CD14-positive monocyte (primary cell): ENCODE measurements at regions not wholly inside any gene's neighbourhood (a gene's known extent, or its start where the extent isn't known, plus 50 kb on each side); places are given as distances from the start of the nearest gene placed in this dataset.

Experiments
- DNase-seq, 3 donors: peaks; one replicate each; pipeline ENCODE4 v3.0.0-alpha.2; 2011 to 2022
- H2AFZ ChIP-seq: 2 replicates; pipeline ENCODE4 v1.6.0; 2012; ENCODE audit warnings: mild to moderate bottlenecking, low read depth, low read length, inconsistent platforms; ENCODE audit not compliant: insufficient read depth, poor library complexity, severe bottlenecking
- H3K27ac ChIP-seq, 2 donors: 1 replicate in 1 of 2; 2 replicates in 1 of 2; pipeline ENCODE4 v1.5.1; 2012 to 2013; ENCODE audit warnings: low read length in 2 of 2, control low read depth in 1 of 2, inconsistent platforms in 1 of 2, low read depth in 1 of 2, mild to moderate bottlenecking in 1 of 2
- H3K27me3 ChIP-seq, 2 donors: one replicate each; pipeline versions ENCODE4 v1.6.0 to v1.6.1; 2011 to 2013; ENCODE audit warnings: low read length in 2 of 2; ENCODE audit not compliant: control insufficient read depth in 2 of 2, insufficient read depth in 2 of 2
- H3K36me3 ChIP-seq, 2 donors: replicated peaks in 1 of 2; 1 replicate in 1 of 2; 2 replicates in 1 of 2; pipeline versions ENCODE4 v1.5.1 to v1.6.1; 2012 to 2013; ENCODE audit warnings: low read length in 2 of 2, control low read depth in 1 of 2, inconsistent platforms in 1 of 2, mild to moderate bottlenecking in 1 of 2; ENCODE audit not compliant: insufficient read depth in 2 of 2, control insufficient read depth in 1 of 2
- H3K4me1 ChIP-seq, 2 donors: 1 replicate in 1 of 2; 2 replicates in 1 of 2; pipeline versions ENCODE4 v1.5.1 to v1.6.1; 2012 to 2013; ENCODE audit warnings: low read length in 2 of 2, control low read depth in 1 of 2, inconsistent platforms in 1 of 2, mild to moderate bottlenecking in 1 of 2, moderate library complexity in 1 of 2; ENCODE audit not compliant: insufficient read depth in 2 of 2, control insufficient read depth in 1 of 2
- H3K4me2 ChIP-seq: replicated peaks from 2 replicates; pipeline ENCODE3; 2012; ENCODE audit warnings: low read length, moderate library complexity, mild to moderate bottlenecking; ENCODE audit not compliant: poor library complexity, severe bottlenecking; ENCODE audit errors: extremely low read depth
- H3K4me3 ChIP-seq, 3 experiments: fragments of 200-600 bp in 1 of 3; sonication (generic) in 1 of 3; replicated peaks in 1 of 3; 1 replicate in 2 of 3; 2 replicates in 1 of 3; pipeline ENCODE4 v1.5.1; 2011 to 2013; ENCODE audit warnings: low read length in 3 of 3, mild to moderate bottlenecking in 3 of 3, control low read depth in 2 of 3, low read depth in 2 of 3, inconsistent platforms in 1 of 3, moderate library complexity in 1 of 3
- H3K79me2 ChIP-seq: 2 replicates; pipeline ENCODE4 v1.6.0; 2012; ENCODE audit warnings: mild to moderate bottlenecking, control low read depth, inconsistent platforms, low read length, moderate library complexity; ENCODE audit not compliant: insufficient read depth
- H3K9ac ChIP-seq: 2 replicates; pipeline ENCODE4 v1.6.0; 2017; ENCODE audit warnings: low read length, mild to moderate bottlenecking; ENCODE audit not compliant: insufficient read depth, poor library complexity, severe bottlenecking
- H3K9me3 ChIP-seq, 2 donors: replicated peaks in 1 of 2; 1 replicate in 1 of 2; 2 replicates in 1 of 2; pipeline versions ENCODE4 v1.5.1 to v1.6.1; 2012 to 2013; ENCODE audit warnings: low read length in 2 of 2, control low read depth in 1 of 2; ENCODE audit not compliant: control insufficient read depth in 1 of 2, insufficient read depth in 1 of 2
- H4K20me1 ChIP-seq: 2 replicates; pipeline ENCODE4 v1.6.0; 2012; ENCODE audit warnings: mild to moderate bottlenecking, low read length, control low read depth, moderate library complexity; ENCODE audit not compliant: insufficient read depth
- H3K27ac Mint-ChIP-seq, 7 donors: one replicate each; pipeline ENCODE4 v1.8.0; 2020; ENCODE audit warnings: mild to moderate bottlenecking in 7 of 7, mixed read lengths in 7 of 7, moderate library complexity in 6 of 7, inconsistent platforms in 2 of 7
- H3K27me3 Mint-ChIP-seq, 3 donors: one replicate each; pipeline ENCODE4 v1.8.0; 2021 to 2022; ENCODE audit warnings: low read depth in 3 of 3, mild to moderate bottlenecking in 3 of 3, mixed read lengths in 3 of 3, moderate library complexity in 3 of 3, inconsistent platforms in 1 of 3
- H3K36me3 Mint-ChIP-seq, 2 donors: one replicate each; pipeline ENCODE4 v1.8.0; 2020; ENCODE audit warnings: mixed read lengths in 2 of 2, inconsistent platforms in 1 of 2, mild to moderate bottlenecking in 1 of 2
- H3K4me1 Mint-ChIP-seq: one replicate; pipeline ENCODE4 v1.8.0; 2020; ENCODE audit warnings: mild to moderate bottlenecking, mixed read lengths
- H3K4me3 Mint-ChIP-seq, 2 donors: one replicate each; pipeline ENCODE4 v1.8.0; 2020; ENCODE audit warnings: mild to moderate bottlenecking in 2 of 2, mixed read lengths in 2 of 2, moderate library complexity in 1 of 2
- H3K9me3 Mint-ChIP-seq, 7 donors: one replicate each; pipeline ENCODE4 v1.8.0; 2020 to 2022; ENCODE audit warnings: mixed read lengths in 7 of 7, mild to moderate bottlenecking in 6 of 7, moderate library complexity in 6 of 7, inconsistent platforms in 2 of 7
- WGBS: methylation state at CpG from one replicate; pipeline ENCODE4 v1.1.5; 2013; ENCODE audit warnings: missing lambda C conversion rate; ENCODE audit not compliant: insufficient coverage; 5-methylcytosine and 5-hydroxymethylcytosine counted together
- intact Hi-C, 2 donors: fragments of 100-400 bp; cut with micrococcal nuclease; formaldehyde crosslinking; loops; one replicate each; pipeline versions ENCODE4 v1.15.0 to v1.15.1; 2023
- TF ChIP-seq, protein P1 (sequence below): fragments of 200-600 bp; IDR thresholded peaks from one replicate; pipeline ENCODE4 v1.8.0; 2022; ENCODE audit warnings: antibody characterized with exemption, mild to moderate bottlenecking

DNA sequence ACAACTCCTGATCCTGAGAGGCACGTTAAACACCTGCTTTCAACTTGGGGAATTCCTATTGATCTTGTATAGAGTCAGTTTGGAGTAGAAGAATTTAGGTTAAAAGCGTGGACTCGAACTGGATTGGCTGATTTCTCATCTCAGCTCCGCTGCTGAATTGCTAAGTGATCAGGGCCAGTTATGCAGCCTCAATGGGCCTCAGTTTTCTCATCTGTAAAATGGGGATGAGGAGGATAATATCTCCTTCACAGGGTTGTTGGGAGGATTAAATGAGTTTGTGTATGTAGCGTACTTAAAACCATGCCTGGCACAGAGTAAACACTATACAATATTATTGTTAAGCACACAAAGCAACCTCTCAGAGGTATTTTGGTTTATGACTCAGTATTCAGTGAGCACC lies 53.2 kb upstream of the HEPHL1 start:
- WGBS = 90% methylated on average over 4 of the region's 5 CpGs
- peaks cover 0 to 12% (median 4%) of the 10 kb centered on the region in 7 donors for H3K9me3 Mint-ChIP-seq
- H3K36me3 Mint-ChIP-seq = no peaks in the 10 kb centered on the region
- H3K27me3 Mint-ChIP-seq = peaks cover 0 to 1% (median 0%) of the 10 kb centered on the region in 3 donors
- TF ChIP-seq, protein P1, sequence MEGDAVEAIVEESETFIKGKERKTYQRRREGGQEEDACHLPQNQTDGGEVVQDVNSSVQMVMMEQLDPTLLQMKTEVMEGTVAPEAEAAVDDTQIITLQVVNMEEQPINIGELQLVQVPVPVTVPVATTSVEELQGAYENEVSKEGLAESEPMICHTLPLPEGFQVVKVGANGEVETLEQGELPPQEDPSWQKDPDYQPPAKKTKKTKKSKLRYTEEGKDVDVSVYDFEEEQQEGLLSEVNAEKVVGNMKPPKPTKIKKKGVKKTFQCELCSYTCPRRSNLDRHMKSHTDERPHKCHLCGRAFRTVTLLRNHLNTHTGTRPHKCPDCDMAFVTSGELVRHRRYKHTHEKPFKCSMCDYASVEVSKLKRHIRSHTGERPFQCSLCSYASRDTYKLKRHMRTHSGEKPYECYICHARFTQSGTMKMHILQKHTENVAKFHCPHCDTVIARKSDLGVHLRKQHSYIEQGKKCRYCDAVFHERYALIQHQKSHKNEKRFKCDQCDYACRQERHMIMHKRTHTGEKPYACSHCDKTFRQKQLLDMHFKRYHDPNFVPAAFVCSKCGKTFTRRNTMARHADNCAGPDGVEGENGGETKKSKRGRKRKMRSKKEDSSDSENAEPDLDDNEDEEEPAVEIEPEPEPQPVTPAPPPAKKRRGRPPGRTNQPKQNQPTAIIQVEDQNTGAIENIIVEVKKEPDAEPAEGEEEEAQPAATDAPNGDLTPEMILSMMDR = no peak
- H3K27ac Mint-ChIP-seq = no peak overlapping the region
- no peak overlapping the region for H3K9ac ChIP-seq
- H3K4me3 Mint-ChIP-seq = no peak overlapping the region
- no peaks in the 10 kb centered on the region for H3K79me2 ChIP-seq
- H3K4me2 ChIP-seq = no peak overlapping the region
- H3K36me3 ChIP-seq = no peaks in the 10 kb centered on the region
- H3K4me3 ChIP-seq = no peak overlapping the region
- intact Hi-C loops = no loop called here
- no peaks in the 10 kb centered on the region for H3K4me1 ChIP-seq
- H3K27ac ChIP-seq = no peak overlapping the region
- H4K20me1 ChIP-seq = no peaks in the 10 kb centered on the region
- H3K9me3 ChIP-seq = no peaks in the 10 kb centered on the region
- H3K4me1 Mint-ChIP-seq = no peaks in the 10 kb centered on the region
- no peaks in the 10 kb centered on the region for H3K27me3 ChIP-seq
- DNase-seq = no peak
- H2AFZ ChIP-seq = no peak overlapping the region

DNA sequence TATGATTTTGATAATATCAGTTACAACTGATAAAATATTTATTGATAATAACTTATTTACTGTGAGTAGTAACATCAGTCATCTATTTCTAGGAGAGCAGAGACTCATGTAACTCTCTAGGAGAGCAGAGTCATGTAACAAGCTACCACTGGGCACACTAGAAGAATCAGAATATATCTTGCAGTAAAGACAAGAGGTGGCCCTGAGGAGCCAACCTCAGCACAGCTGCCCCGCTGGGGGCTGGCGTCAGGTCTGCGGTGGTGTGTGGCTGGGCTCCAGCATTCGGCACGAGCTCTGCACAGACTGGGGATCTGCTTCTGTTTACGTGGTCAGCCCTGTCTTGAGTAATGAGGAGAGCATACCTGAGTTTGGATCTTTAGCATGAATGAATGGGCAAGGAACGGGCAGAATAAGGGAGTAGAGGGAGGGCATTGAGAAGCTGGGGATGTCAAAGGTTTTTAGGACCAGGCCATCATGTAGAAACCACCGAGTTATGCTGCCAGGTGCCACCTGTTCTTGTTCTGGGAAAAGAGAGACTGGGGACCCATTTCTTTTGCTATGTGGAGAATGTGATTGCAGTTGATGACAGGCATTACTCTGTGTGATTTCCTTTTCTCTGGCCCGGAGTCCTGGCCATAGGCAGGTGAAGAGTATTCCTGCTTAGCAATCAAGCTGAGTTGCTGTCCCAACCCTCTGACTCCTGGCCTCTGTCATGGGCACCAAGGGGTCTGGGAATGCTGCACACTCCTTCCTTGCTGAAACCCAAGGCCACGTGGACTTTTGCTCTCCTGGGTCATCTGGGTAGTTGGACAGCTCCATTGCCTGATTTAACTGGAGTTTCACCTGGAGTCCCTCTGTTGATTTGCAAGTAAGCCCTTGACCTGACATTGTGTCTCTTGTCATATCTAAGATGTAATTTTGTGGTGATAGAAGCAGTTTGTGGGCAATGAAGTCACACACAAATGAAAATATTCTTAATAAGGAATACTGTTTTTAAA lies 50.9 kb upstream of the HEPHL1 start:
- Mint-ChIP-seq H3K4me3 (no peak overlapping the region), H3K27me3 (peaks cover 0 to 2% (median 1%) of the 10 kb centered on the region in 3 donors), H3K4me1 (no peaks in the 10 kb centered on the region), H3K27ac (no peak overlapping the region), H3K36me3 (no peaks in the 10 kb centered on the region), H3K9me3 (peaks cover 2 to 7% (median 5%) of the 10 kb centered on the region in 7 donors)
- Histone ChIP-seq H3K4me2 (no peak overlapping the region), H3K9ac (no peak overlapping the region), H4K20me1 (no peaks in the 10 kb centered on the region), H3K36me3 (no peaks in the 10 kb centered on the region), H2AFZ (no peak overlapping the region), H3K4me1 (no peaks in the 10 kb centered on the region), H3K27ac (no peak overlapping the region), H3K79me2 (no peaks in the 10 kb centered on the region), H3K4me3 (no peak overlapping the region), H3K27me3 (no peaks in the 10 kb centered on the region), H3K9me3 (peaks cover 0 to 4% of the 10 kb centered on the region in 2 donors)
- no peak for DNase-seq
- intact Hi-C loops = no loop called here
- WGBS = 84% methylated on average over 9 of the region's 10 CpGs
- TF ChIP-seq, protein P1 = no peak
